ENCODE measurements at regions not wholly inside any gene's neighbourhood (a gene's known extent, or its start where the extent isn't known, plus 50 kb on each side); places are given as distances from the start of the nearest gene placed in this dataset.

- no peak overlapping the region for H3K4me3 ChIP-seq (replicated peaks; ENCODE audit: low read depth, low read length)
- DNase-seq (ENCODE audit: extremely low read depth, low read depth), result no peak
- TF ChIP-seq CTCF (IDR thresholded peaks at IDR 0.05; ENCODE audit: low read depth, low read length, missing control alignments), result no peak
These were observed 68.4 kb upstream of the TOPAZ1 start for GRCh38 chr3:44173263-44173662.

GRCh38 chr3:44175070-44175469 is 66.6 kb upstream of the TOPAZ1 start:
- DNase-seq (ENCODE audit: extremely low read depth, low read depth), result no peak
- no peak overlapping the region for H3K4me3 ChIP-seq (replicated peaks; ENCODE audit: low read depth, low read length)
- no peak for TF ChIP-seq CTCF (IDR thresholded peaks at IDR 0.05; ENCODE audit: low read depth, low read length, missing control alignments)

DNA sequence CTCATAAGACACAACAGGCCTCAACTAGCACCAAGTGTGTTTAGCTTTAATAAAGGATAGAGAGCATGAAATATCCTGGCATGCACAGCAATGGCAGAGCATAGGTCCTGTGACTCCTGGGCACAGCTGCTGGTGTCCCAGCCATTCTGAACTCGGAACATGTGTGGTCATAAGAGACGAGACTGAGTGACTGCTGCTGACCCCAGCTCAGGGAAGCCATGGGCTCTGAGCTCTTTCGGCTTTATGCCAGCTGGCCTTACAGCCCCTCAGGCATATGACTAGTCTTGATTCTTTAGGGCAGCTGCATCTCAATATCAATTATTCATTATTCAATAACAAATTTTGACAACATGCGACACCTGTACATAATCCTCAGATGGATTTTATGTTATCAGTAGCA is 62.4 kb upstream of the TOPAZ1 start:
- DNase-seq (ENCODE audit: extremely low read depth, low read depth), result no peak
- H3K4me3 ChIP-seq (replicated peaks; ENCODE audit: low read depth, low read length), result no peak overlapping the region
- no peak for TF ChIP-seq CTCF (IDR thresholded peaks at IDR 0.05; ENCODE audit: low read depth, low read length, missing control alignments)

GRCh38 chr3:44184319-44184953 is 57.2 kb upstream of the TOPAZ1 start:
- TF ChIP-seq CTCF (IDR thresholded peaks at IDR 0.05; ENCODE audit: low read depth, low read length, missing control alignments), result no peak
- no peak overlapping the region for H3K4me3 ChIP-seq (replicated peaks; ENCODE audit: low read depth, low read length)
- DNase-seq (ENCODE audit: extremely low read depth, low read depth), result no peak

DNA sequence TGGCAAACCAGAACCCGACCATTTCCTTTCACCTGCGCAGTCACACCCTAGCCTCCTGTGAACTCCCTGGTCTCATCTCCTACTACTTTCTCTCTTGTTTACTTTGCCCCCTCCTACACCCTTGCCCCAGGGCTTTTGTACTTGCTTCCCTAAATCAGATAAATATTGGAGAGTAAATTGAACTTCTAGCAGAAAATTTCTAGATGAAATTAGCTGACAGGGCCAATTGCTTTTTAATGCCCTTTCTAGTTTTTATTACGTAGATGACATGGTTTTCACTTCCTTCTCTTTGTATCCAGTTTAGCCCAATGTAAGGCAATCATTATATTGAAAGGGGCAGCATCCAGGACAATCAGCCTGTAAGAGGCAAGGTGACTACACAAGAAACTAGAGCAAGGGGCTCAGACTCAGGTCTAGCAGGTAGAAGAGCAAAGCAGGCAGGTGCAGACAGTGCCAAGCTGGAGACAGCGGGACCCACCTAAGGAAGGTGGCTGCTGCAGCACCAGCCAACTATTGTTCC is 56.2 kb upstream of the TOPAZ1 start:
- no peak for DNase-seq (ENCODE audit: extremely low read depth, low read depth)
- H3K4me3 ChIP-seq (replicated peaks; ENCODE audit: low read depth, low read length), result no peak overlapping the region
- no peak for TF ChIP-seq CTCF (IDR thresholded peaks at IDR 0.05; ENCODE audit: low read depth, low read length, missing control alignments)

DNA sequence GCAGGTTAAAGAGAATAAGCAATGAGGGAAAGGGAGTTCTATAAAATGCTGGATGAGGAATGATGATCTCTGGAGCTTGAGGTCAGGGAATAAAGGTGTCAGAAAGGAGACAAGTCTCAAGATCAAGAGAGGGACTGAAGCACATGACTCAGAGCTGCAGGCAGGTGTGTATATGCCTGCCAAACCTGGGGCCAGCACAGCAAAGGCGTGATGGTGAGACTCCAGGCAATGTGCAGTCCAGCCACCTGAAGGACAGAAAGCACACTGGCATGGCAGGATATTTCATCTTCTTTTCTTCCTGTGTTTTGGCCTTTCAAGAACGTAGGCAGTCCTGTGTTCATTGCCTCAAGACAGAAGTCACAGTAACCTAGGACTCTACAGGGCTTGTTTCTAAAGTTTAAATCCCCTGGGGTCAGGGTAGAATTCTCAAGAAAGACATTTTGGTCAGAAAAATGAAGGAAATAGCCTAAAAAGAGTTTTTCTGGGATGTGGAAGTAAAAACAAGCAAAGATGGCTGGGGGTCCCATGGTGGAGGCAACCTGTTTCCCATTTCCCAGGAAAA is 55.5 kb upstream of the TOPAZ1 start:
- DNase-seq (ENCODE audit: extremely low read depth, low read depth), result no peak
- TF ChIP-seq CTCF (IDR thresholded peaks at IDR 0.05; ENCODE audit: low read depth, low read length, missing control alignments), result no peak
- H3K4me3 ChIP-seq (replicated peaks; ENCODE audit: low read depth, low read length), result no peak overlapping the region
